Hematopoietic multipotent progenitor cell treated with erythropoietin and hydrocortisone succinate and interleukin-3 and kit ligand, for 15 days (in vitro differentiated cells): ENCODE measurements at regions not wholly inside any gene's neighbourhood (a gene's known extent, or its start where the extent isn't known, plus 50 kb on each side); places are given as distances from the start of the nearest gene placed in this dataset.
"Not testable (repeated sequence)": the region's sequence is repeated elsewhere in the genome, so short reads cannot be mapped to it uniquely, and the experiment has no call there.

Experiments
- DNase-seq: peaks from one replicate; pipeline ENCODE4 v3.0.0-alpha.2; 2015; ENCODE audit warnings: low spot score

DNA sequence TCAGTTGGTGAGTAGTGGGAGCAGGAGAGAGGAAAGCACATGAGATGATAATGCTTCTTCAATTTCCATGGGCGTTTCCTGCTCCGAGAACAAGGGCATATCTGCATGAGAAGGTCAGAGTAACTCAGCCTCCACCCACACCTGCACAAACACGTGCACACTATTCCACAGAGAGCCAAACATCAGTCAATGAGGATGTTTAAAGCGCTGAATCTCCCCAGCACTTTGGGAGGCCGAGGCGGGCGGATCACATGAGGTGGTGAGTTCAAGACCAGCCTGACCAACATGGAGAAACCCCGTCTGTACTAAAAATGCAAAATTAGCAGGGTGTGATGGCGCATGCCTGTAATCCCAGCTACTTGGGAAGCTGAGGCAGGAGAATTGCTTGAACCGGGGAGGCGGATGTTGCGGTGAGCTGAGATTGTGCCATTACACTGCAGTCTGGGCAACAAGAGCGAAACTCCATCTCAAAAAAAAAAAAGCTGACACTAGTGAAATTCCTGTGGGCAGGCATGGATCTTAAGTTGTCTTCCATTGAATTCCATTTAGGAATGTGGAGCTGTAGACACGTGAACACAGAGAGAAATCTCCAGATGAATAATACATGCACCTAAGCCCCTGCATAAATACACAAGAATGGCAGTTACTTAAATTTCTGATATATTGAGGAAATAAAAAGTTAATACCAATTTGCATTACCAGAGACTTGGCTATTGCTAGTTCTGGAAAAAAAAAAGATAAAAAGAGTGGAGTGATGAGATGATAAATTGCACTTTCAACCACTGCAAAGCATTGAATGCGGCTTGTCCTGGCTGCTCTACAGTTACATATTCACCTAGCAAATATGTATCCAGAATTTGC, 1097.4 kb upstream of the TMEM132C start:
- DNase-seq = no peak

DNA sequence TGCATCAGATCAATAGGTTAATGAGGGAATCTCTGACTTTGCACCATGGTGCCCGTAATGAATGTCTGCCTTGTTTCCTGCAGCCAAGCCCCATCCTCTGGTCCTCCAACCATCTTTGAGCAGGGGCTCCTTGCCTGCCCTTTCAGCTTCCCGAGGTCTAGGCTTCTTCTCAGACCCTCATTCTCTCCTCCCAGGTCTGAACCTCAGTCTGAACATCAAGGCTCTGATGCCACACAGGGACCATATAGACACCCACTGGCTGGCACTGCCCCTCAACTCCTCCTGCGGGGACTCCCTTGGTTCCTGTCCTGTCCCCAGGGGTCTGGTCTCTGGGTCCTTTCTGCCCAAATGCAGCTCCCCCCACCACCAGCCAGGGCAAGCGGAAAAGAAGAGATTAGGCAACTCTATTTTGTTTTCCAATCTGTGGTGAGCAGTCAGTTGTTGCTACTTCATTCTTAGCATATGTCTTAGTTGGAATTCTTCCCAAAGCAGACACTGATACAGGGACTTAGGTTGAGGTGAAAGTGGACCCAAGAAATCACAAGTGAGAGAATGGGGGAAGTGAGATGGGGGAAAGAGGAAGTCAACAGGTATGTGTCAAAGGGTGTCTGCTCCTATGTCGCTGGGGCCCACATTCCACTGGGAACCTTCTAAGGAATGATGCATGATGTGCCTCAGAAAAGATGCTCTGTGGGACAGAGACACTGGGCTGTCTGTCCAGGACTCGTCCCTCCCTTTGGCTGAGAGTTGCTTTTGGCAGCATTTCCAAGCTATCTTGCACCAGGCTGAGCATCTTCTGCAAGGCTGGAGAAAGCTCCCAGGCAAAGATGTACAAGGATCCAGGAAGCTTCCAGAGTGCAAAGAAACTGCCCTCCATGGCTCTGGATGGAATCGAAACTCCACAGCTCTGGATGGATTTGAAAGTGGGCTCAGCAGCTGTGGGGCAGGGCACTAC, 1096.5 kb upstream of the TMEM132C start:
- no peak for DNase-seq

DNA sequence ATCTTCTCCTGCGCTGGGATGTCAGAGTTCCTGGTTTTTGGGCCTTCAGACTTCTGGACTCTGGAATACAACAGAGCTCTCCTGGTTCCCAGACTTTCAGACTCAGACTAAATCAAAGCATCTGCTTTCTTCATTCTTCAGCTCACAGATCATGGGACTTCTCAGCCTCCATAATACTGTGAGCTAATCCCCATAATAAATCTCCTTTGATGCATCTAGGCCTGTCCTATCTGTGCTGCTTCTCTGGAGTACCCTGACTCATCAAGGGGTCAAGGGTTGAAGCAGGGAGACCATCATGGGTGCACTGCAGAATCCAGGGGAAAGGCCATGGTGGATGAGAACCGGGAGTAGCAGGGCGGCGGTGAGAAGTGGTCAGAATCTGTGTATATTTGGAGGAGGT, 1094.1 kb upstream of the TMEM132C start:
- no peak for DNase-seq

DNA sequence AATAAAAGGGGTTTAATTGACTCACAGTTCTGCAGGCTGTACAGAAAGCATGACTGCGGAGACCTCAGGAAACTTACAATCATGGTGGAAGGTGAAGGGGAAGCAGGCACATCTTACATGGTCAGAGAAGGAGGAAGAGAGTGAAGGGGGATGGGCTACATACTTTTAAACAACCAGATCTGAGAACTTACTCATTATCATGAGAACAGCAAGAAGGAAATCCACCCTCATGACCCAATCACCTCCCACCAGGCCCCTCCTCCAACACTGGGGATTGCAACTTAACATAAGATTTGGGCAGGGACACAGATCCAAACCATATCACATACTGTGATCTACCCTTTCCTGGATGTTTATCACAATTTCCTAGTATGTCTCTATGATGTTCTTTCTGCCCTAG, 1093.0 kb upstream of the TMEM132C start:
- not testable (repeated sequence) for DNase-seq

DNA sequence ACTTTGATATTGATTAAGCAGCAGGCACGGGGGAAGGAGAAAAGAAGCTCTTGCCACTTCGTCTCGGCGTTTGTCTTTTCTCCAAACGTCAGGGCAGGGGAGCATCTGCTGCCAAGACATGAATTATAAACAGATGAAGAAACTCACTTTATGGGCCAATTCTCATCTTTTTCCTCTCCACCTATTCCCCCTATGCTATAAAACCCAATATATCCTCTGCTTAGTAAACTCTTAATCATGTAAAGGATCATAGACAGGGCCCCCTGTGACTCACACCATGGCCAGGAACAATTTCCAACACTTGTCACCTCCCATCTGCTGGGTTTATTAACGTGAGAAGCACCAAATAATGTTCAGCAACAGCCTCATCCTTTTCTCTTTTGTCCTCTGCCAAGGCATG, 1092.1 kb upstream of the TMEM132C start:
- DNase-seq = no peak

DNA sequence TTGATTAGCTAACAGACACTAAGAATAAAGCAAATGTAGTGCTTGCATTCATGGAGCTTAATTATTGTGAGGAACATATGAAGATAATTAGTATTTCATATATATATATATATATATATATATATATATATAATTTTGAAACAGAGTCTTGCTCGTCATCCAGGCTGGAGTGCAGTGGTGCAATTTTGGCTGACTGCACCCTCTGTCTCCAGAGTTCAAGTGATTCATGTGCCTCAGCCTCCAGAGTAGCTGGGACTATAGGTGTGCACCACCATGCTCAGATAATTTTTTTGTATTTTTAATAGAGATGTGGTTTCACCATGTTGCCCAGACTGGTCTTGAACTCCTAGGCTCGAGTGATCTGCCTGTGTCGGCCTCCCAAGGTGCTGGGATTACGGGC, 1091.6 kb upstream of the TMEM132C start:
- no peak for DNase-seq

DNA sequence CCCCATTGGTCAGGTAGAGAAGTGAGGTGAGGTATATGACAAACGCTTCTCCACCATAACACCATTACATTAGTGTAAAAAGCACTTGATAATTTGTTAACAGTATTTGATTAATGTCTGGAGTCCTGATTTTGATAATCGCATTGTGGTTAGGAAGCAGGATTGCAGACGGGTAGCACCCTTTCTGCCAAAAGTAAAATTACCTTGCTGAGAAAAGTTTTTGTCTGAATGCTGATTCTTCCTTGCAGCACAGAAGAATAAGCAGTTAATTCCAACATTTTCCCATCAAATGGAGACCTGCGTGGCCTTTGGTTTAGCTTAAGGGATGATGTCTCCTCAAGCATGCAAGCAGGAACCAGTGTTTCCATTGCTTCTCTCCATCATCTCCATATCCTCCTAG, 1090.2 kb upstream of the TMEM132C start:
- DNase-seq = no peak

DNA sequence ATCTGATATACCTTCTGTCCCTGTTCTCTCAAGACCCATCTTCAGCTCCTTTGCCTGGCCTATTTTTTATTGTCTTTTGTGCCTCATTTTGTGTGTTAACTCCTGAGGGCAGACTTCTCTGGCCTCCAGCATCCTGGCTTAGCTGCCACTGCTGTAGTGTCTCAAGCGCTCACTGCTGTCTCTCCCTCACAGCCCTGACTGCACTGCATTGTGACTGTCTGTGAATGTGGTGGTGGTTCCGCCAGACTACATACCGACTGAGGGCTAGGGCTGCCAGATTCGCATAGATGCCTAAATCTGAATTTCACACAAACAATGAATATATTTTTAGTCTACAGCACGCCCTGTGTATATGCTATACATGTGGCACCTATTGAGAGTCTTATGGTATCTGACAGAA, 1088.9 kb upstream of the TMEM132C start:
- DNase-seq = no peak

DNA sequence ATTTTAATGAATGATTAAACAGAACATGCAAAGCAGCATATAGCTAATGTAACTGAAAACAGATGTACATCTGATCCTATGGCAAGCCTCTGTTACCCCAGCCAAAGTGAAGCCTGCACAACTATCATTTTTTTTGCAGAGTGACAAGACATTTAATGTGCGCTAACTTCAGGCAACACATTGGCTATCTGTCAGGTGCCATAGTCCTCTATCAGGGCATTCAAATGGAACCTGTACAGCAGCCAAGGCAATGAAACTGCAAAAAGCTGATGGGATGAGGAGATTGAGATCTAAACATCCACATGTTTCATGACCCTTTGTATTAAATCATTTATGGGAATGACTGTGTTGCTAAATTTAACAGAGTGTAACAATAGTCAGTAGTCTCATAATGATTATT, 1088.5 kb upstream of the TMEM132C start:
- no peak for DNase-seq

DNA sequence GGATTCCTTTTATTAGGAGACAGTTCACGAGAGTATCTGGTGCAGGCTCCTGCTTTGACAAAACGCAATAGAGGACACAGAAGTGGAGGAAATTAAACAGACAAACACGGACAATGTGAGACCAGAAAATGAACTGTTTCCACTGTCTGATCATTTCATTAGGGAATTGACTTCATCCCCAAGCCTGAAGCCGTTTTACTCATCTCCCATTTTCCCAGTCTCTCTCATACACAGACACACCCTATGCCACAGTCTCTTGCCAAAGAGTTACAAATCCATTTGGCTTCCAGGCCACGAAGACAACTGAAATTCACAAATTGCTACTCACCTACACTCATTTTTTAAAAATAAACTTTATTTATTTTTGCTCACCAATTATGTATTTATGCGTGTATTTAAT, 1087.8 kb upstream of the TMEM132C start:
- DNase-seq = no peak

DNA sequence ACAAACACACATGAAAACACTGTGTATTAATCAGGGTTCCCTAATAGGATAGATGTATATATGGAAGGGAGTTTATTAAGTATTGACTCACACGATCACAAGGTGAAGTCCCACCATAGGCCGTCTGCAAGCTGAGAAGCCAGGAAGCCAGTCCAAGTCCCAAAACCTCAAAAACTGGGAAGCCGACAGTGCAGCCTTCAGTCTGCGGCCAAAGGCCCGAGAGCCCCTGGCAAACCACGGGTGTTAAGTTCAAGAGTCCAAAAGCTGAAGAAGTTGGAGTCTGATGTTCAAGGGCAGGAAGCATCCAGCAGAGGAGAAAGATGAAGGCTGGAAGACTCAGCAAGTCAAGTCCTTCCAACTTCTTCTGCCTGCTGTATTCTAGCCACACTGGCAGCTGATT, 1085.0 kb upstream of the TMEM132C start:
- no peak for DNase-seq

DNA sequence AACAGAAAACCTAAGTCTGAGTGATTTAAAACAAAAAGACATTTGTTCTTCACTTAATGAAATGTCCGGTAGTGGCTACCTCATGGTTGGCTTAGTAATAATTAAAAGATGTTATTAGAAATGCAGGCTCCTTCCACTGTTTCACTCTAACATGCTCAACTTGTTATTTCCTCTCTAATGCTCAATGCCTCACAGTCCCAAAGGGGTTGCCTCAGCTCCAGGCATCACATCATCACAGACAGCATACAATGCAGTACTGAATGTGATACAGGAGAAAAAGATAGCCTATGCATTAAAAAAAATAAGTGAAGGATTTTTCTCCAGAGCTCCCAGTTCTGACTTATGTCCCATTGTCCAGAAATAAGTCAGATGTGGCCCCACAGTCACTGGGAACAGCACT, 1077.0 kb upstream of the TMEM132C start:
- DNase-seq = no peak

DNA sequence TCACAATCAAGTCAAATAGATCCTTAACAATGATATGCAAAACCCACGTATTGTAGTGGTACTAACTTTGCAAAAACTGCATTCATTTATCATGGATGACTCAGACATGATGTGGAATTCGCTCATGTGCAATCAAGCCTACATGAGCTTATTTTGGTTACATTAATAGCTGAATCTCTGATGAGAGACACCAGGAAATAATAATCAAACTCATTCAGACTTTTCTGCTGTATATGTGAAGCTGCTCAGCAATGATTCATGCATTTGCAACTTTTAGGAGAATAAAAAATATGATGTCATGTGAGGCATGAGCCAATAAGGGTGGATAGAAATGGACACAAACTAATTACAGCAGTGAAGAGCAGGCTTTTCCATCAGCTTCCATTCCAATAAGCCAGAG, 1075.8 kb upstream of the TMEM132C start:
- no peak for DNase-seq

DNA sequence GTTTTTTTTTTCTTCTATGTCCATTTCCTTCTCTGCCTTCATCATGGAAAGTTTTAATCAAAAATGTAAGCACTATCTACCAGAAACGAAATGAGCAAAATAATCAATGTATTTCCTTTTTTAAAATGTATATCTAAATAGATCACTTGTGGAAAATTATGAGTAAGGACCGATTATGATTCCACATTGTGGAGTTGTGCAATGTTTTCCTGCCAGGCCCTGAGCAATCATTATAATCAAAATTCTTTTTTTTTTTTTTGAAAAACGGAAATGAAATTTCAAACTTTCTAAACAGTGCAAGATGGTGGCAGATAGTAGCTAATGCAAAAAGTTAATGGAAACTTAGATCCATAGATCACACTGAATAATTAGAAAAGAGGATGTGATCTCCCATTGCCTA, 1074.6 kb upstream of the TMEM132C start:
- no peak for DNase-seq

DNA sequence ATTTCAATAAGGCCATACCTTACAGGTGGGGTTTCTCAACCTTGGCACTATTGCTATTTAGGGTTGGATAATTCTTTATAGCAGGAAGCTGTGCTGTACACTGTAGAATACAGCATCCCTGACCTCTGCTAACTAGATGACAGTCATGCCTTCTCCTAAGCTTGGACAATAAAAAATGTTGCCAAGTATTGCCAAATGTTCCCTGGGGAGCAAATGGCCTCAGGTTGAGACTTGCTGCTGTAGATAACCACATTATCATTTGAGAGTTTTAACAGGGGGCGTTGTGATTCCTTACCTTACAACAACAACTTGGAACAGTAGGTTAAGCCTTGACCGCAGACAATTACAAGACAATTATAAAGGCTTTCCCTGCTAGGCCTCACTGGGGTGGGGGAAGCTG, 1073.6 kb upstream of the TMEM132C start:
- no peak for DNase-seq

DNA sequence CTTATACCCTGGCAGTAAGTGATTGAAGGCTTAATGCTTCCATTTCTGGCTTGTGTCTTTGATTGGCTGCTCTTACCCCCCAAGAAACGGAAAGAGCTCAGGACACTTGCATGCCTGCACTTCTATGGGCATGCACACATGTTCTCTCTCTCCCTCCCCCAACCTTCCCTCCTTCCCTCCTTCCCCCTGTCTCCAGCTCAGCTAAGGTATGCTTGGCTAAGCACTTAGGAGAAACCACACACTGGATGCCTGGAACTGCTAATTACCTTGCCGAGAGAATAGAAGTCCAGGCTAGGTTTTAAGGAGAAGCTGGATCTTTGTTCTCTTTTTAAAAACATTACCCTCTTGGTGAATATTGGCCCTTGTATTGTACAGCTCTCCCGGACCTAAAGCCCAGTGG, 1072.8 kb upstream of the TMEM132C start:
- DNase-seq = no peak

DNA sequence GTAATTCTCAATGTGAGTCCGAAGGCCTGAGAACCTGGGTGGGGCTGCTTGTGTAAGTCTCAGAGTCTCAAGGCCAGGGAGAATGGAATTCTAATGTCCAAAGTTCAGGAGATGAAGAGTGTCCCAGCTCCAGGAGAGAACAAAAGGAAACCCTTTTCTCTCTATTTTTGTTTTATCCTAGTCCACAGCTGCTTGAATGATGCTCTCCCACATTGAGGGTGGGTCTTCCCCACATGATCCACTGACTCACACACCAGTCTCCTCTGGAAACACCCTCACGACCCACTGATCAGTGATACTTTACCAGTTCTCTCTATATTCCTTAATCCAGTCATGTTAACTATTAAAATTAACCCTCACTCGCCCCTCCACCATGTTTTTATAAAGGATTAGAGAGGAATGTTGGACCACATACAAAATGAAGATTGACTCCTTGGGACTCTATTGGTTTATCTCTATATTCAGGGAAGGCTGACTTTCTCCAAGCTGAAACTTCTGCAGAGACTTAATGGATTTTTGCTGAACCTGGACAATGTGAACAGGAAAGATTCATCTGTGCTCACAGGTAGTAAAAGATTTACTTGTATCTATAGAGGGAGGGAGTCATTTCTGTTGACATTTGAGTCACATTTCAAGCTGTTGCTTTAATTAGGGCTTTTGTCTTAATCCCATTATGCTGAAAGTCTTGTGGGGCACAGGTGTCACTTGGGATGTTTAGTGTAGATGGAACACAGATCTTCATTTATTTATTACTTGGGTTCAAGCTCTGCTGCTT, 1061.0 kb upstream of the TMEM132C start:
- no peak for DNase-seq

DNA sequence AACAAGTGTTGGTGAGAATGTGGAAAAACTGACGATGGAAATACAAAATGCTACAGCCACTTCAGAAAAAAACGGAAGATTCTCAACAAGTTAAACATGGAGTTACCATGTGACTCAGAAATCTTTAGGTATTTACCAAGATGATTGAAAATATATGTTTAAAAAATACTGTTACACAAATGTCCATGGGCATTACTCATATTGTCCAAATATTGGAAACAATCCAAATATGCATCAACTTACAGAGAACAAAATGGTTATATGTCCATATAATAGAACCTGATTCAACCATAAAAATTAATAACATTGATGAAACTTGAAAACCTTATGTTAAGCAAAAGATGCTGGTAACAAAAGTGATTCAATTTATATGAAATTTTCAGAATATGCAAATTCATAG, 1057.7 kb upstream of the TMEM132C start:
- DNase-seq = no peak

DNA sequence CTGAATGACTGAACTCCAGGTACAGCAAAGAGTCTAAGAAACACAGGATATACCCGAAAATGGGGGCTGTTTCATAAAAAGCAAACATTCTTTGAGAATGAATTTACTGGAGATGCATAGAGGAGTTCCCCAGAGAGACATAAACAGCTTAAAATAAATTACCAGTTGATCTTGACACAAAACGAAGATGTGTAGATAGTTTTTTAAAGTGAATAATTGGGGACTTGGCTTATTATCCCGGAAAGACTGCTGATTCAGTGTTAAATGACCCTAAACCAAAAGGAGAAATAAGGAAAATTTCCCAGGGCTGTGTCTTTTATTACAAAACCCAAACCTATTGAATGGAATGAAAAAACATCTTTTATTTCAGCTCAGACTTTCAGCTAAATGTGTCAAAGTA, 1052.8 kb upstream of the TMEM132C start:
- no peak for DNase-seq

DNA sequence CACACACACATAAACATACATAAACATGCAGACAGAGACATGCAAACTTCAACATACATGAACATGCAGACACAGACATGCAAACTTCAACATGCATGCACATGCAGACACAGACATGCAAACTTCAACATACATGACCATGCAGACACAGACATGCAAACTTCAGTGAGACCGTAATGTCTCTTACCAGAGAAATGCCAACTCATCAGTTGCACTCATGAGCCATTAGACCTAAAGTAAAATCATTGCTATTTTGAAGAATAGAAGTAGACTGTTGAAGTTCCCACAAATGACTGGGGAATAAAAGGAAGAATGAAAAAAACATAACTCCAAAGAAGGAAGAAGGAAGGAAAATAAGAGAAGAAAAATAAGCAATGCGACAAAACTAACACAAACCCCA, 1044.0 kb upstream of the TMEM132C start:
- no peak for DNase-seq

DNA sequence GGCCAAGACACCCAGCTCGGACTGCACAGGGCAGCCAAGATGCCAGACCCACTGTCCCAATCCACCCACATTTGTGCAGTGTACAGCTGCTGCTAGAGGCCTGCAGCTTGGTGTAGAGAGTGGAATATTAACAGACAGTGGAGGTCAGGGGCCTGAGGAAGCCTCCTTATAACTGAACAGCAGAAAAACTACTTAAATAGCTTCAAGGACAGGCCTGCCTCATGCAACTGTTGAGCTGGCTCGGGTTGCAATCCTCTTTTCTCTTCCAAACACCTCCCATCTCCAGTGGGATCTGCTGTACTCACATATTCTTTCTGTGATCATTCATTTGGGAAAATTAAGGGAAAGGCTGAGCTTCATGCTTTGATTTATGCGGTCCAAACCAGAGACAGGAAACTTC, 1043.2 kb upstream of the TMEM132C start:
- DNase-seq = no peak

DNA sequence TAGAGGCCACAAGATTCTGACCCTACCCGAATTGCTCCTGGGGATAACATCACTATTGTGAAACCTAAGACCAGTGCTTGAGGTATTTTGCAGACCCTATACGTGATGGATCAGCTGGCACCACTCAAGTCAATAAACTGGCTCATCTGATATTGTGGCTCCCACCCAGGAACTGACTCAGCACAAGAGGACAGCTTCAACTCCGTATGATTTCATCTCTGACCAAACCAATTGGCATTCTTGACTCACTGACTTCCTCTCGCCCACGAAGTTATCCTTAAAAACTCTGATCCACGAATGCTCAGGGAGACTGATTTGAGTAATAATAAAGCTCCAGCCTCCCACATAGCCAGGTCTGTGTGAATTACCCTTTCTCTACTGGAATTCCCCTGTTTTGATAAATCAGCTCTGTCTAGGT, 1036.1 kb upstream of the TMEM132C start:
- DNase-seq = no peak
